ENCODE measurements at regions not wholly inside any gene's neighbourhood (a gene's known extent, or its start where the extent isn't known, plus 50 kb on each side); places are given as distances from the start of the nearest gene placed in this dataset.

- Histone ChIP-seq H3K4me1 (ENCODE audit: low read length) (no peaks in the 10 kb centered on the region; the same call in 1 of the 2 replicates), H4K20me1 (ENCODE audit: insufficient read depth, low read length) (no peaks in the 10 kb centered on the region), H3K4me3 (ENCODE audit: low read length) (no peak overlapping the region), H3K79me2 (ENCODE audit: low read length) (no peaks in the 10 kb centered on the region), H3K27ac (ENCODE audit: low read length) (no peak overlapping the region), H3K9me3 (ENCODE audit: insufficient read depth, low read length) (no peaks in the 10 kb centered on the region), H2AFZ (ENCODE audit: low read depth, low read length) (no peak overlapping the region), H3K27me3 (ENCODE audit: low read depth, low read length) (no peaks in the 10 kb centered on the region), H3K4me2 (ENCODE audit: low read length) (no peak overlapping the region), H3K9ac (ENCODE audit: low read length) (no peak overlapping the region), H3K36me3 (replicated peaks; ENCODE audit: low read depth, low read length) (no peaks in the 10 kb centered on the region)
- no peak for TF ChIP-seq EZH2phosphoT487 (IDR thresholded peaks at IDR 0.05; ENCODE audit: low read depth)
- TF ChIP-seq CTCF (IDR thresholded peaks at IDR 0.05; ENCODE audit: low read depth, low read length), result no peak
These were observed 99.1 kb downstream of the NPY start for GRCh38 chr7:24383055-24383454.

- H3K27ac ChIP-seq (ENCODE audit: low read length), result no peak overlapping the region
- H3K4me2 ChIP-seq (ENCODE audit: low read length), result no peak overlapping the region
- H2AFZ ChIP-seq (ENCODE audit: low read depth, low read length), result no peak overlapping the region
These were observed 100.5 kb downstream of the NPY start for GRCh38 chr7:24384362-24385030.

GRCh38 chr7:24388212-24388611 is 104.2 kb downstream of the NPY start:
- Histone ChIP-seq H3K4me2 (ENCODE audit: low read length) (no peak overlapping the region), H3K9ac (ENCODE audit: low read length) (no peak overlapping the region), H3K36me3 (replicated peaks; ENCODE audit: low read depth, low read length) (no peaks in the 10 kb centered on the region), H4K20me1 (ENCODE audit: insufficient read depth, low read length) (no peaks in the 10 kb centered on the region), H3K9me3 (ENCODE audit: insufficient read depth, low read length) (no peaks in the 10 kb centered on the region), H3K79me2 (ENCODE audit: low read length) (no peaks in the 10 kb centered on the region), H3K4me3 (ENCODE audit: low read length) (no peak overlapping the region), H3K27me3 (ENCODE audit: low read depth, low read length) (no peaks in the 10 kb centered on the region), H2AFZ (ENCODE audit: low read depth, low read length) (no peak overlapping the region), H3K4me1 (ENCODE audit: low read length) (no peaks in the 10 kb centered on the region), H3K27ac (ENCODE audit: low read length) (no peak overlapping the region)
- TF ChIP-seq CTCF (IDR thresholded peaks at IDR 0.05; ENCODE audit: low read depth, low read length) (no peak), EZH2phosphoT487 (IDR thresholded peaks at IDR 0.05; ENCODE audit: low read depth) (no peak)

More at GRCh38 chr7:24384362-24385030, 100.5 kb downstream of the NPY start:
- H3K4me3 ChIP-seq (ENCODE audit: low read length), result no peak overlapping the region
- no peaks in the 10 kb centered on the region for H3K79me2 ChIP-seq (ENCODE audit: low read length)
- H3K36me3 ChIP-seq (replicated peaks; ENCODE audit: low read depth, low read length), result no peaks in the 10 kb centered on the region
- H3K4me1 ChIP-seq (ENCODE audit: low read length), result no peaks in the 10 kb centered on the region; the same call in 1 of the 2 replicates
- TF ChIP-seq EZH2phosphoT487 (IDR thresholded peaks at IDR 0.05; ENCODE audit: low read depth), result no peak
- no peak for TF ChIP-seq CTCF (IDR thresholded peaks at IDR 0.05; ENCODE audit: low read depth, low read length)
- H4K20me1 ChIP-seq (ENCODE audit: insufficient read depth, low read length), result no peaks in the 10 kb centered on the region
- H3K27me3 ChIP-seq (ENCODE audit: low read depth, low read length), result no peaks in the 10 kb centered on the region
- no peaks in the 10 kb centered on the region for H3K9me3 ChIP-seq (ENCODE audit: insufficient read depth, low read length)
- no peak overlapping the region for H3K9ac ChIP-seq (ENCODE audit: low read length)

- H3K9me3 ChIP-seq (ENCODE audit: insufficient read depth, low read length), result no peaks in the 10 kb centered on the region
- no peak overlapping the region for H3K27ac ChIP-seq (ENCODE audit: low read length)
- no peak overlapping the region for H2AFZ ChIP-seq (ENCODE audit: low read depth, low read length)
- H3K4me3 ChIP-seq (ENCODE audit: low read length), result no peak overlapping the region
- H3K27me3 ChIP-seq (ENCODE audit: low read depth, low read length), result no peaks in the 10 kb centered on the region
- H3K4me1 ChIP-seq (ENCODE audit: low read length), result no peaks in the 10 kb centered on the region
- no peaks in the 10 kb centered on the region for H3K36me3 ChIP-seq (replicated peaks; ENCODE audit: low read depth, low read length)
- no peaks in the 10 kb centered on the region for H3K79me2 ChIP-seq (ENCODE audit: low read length)
- TF ChIP-seq CTCF (IDR thresholded peaks at IDR 0.05; ENCODE audit: low read depth, low read length), result no peak
- TF ChIP-seq EZH2phosphoT487 (IDR thresholded peaks at IDR 0.05; ENCODE audit: low read depth), result no peak
- no peaks in the 10 kb centered on the region for H4K20me1 ChIP-seq (ENCODE audit: insufficient read depth, low read length)
- H3K9ac ChIP-seq (ENCODE audit: low read length), result no peak overlapping the region
- no peak overlapping the region for H3K4me2 ChIP-seq (ENCODE audit: low read length)
These were observed 106.6 kb downstream of the NPY start for GRCh38 chr7:24390376-24391157.

Data from OCI-LY3 (cell line).